Activated CD4-positive, alpha-beta T cell treated with anti-CD3 and anti-CD28 coated beads, Interleukin-2, amount 10 ng/mL, durations not matched to agents 7 days and 5 days (primary cell): ENCODE measurements at regions not wholly inside any gene's neighbourhood (a gene's known extent, or its start where the extent isn't known, plus 50 kb on each side); places are given as distances from the start of the nearest gene placed in this dataset.
"Not testable (repeated sequence)": the region's sequence is repeated elsewhere in the genome, so short reads cannot be mapped to it uniquely, and the experiment has no call there.

Experiments
- CTCF ChIA-PET: fragments of 350-600 bp; sonication (Branson Sonifier 250); formaldehyde crosslinking; loops from one replicate; lab custom pipeline; 2021; ENCODE audit warnings: antibody characterized with exemption; lab: Charles Lee
- POLR2A ChIA-PET: fragments of 350-600 bp; sonication (Branson Sonifier 250); formaldehyde crosslinking; loops from one replicate; lab custom pipeline; 2021; ENCODE audit warnings: antibody characterized with exemption; lab: Charles Lee
- DNase-seq: peaks from one replicate; pipeline ENCODE4 v3.0.0-alpha.2; 2020
- H3K27ac Mint-ChIP-seq: one replicate; pipeline ENCODE4 v1.8.0; 2021; ENCODE audit warnings: mild to moderate bottlenecking, moderate library complexity, mixed read lengths
- H3K27me3 Mint-ChIP-seq: one replicate; pipeline ENCODE4 v1.8.0; 2021; ENCODE audit warnings: mixed read lengths
- H3K36me3 Mint-ChIP-seq: one replicate; pipeline ENCODE4 v1.8.0; 2021; ENCODE audit warnings: low read depth, mixed read lengths
- H3K4me1 Mint-ChIP-seq: one replicate; pipeline ENCODE4 v1.8.0; 2021; ENCODE audit warnings: mixed read lengths
- H3K4me3 Mint-ChIP-seq: one replicate; pipeline ENCODE4 v1.8.0; 2021; ENCODE audit warnings: mild to moderate bottlenecking, moderate library complexity, mixed read lengths
- H3K9me3 Mint-ChIP-seq: one replicate; pipeline ENCODE4 v1.8.0; 2021; ENCODE audit warnings: mixed read lengths

- H3K4me3 Mint-ChIP-seq = no peak overlapping the region
Measured at GRCh38 chr15:96213896-96214295, 116.6 kb upstream of the NR2F2 start.

GRCh38 chr15:96216481-96216880, 114.0 kb upstream of the NR2F2 start:
- H3K4me1 Mint-ChIP-seq, H3K36me3 Mint-ChIP-seq, H3K4me3 Mint-ChIP-seq, H3K9me3 Mint-ChIP-seq, DNase-seq, H3K27me3 Mint-ChIP-seq, H3K27ac Mint-ChIP-seq, POLR2A ChIA-PET: not testable (repeated sequence)
- CTCF ChIA-PET = interaction anchor here (1.6 kb wide), 1 partner anchor 9 kb away, joined by 3 read pairs; no protein-coding TSS in a partner anchor

More at GRCh38 chr15:96213896-96214295, 116.6 kb upstream of the NR2F2 start:
- no peak for DNase-seq
- Mint-ChIP-seq H3K4me1 (no peaks in the 10 kb centered on the region), H3K36me3 (no peaks in the 10 kb centered on the region), H3K9me3 (no peaks in the 10 kb centered on the region), H3K27me3 (no peaks in the 10 kb centered on the region), H3K27ac (no peak overlapping the region)
- ChIA-PET CTCF (no interaction called here), POLR2A (no interaction called here)

GRCh38 chr15:96217983-96218382, 112.5 kb upstream of the NR2F2 start:
- no peak overlapping the region for H3K27ac Mint-ChIP-seq
- no peak for DNase-seq
- ChIA-PET POLR2A (no interaction called here), CTCF (no interaction called here)
- no peak overlapping the region for H3K4me3 Mint-ChIP-seq
- H3K9me3 Mint-ChIP-seq = no peaks in the 10 kb centered on the region
- no peaks in the 10 kb centered on the region for H3K27me3 Mint-ChIP-seq
- H3K36me3 Mint-ChIP-seq = no peaks in the 10 kb centered on the region
- no peaks in the 10 kb centered on the region for H3K4me1 Mint-ChIP-seq

GRCh38 chr15:96218623-96219455, 111.7 kb upstream of the NR2F2 start:
- Mint-ChIP-seq H3K27ac (no peak overlapping the region), H3K9me3 (no peaks in the 10 kb centered on the region), H3K4me1 (no peaks in the 10 kb centered on the region), H3K4me3 (no peak overlapping the region), H3K36me3 (no peaks in the 10 kb centered on the region), H3K27me3 (no peaks in the 10 kb centered on the region)
- POLR2A ChIA-PET = no interaction called here
- CTCF ChIA-PET = no interaction called here
- DNase-seq = no peak

- Mint-ChIP-seq H3K9me3 (no peaks in the 10 kb centered on the region), H3K27me3 (no peaks in the 10 kb centered on the region), H3K4me3 (no peak overlapping the region), H3K4me1 (no peaks in the 10 kb centered on the region), H3K36me3 (no peaks in the 10 kb centered on the region), H3K27ac (no peak overlapping the region)
- ChIA-PET CTCF (no interaction called here), POLR2A (no interaction called here)
- DNase-seq = no peak
Measured at GRCh38 chr15:96219681-96220080, 110.8 kb upstream of the NR2F2 start.

GRCh38 chr15:96220657-96221056, 109.8 kb upstream of the NR2F2 start:
- Mint-ChIP-seq H3K36me3 (no peaks in the 10 kb centered on the region), H3K4me3 (no peak overlapping the region), H3K4me1 (no peaks in the 10 kb centered on the region), H3K9me3 (no peaks in the 10 kb centered on the region), H3K27ac (no peak overlapping the region), H3K27me3 (no peaks in the 10 kb centered on the region)
- ChIA-PET CTCF (interaction anchor here (0.8 kb wide), 1 partner anchor 36 kb away, joined by 3 read pairs; no protein-coding TSS in a partner anchor), POLR2A (no interaction called here)
- no peak for DNase-seq

- H3K4me3 Mint-ChIP-seq = no peak overlapping the region
- H3K27me3 Mint-ChIP-seq = no peaks in the 10 kb centered on the region
- no peak overlapping the region for H3K27ac Mint-ChIP-seq
- H3K4me1 Mint-ChIP-seq = no peaks in the 10 kb centered on the region
- ChIA-PET CTCF (no interaction called here), POLR2A (no interaction called here)
- no peak for DNase-seq
- no peaks in the 10 kb centered on the region for H3K9me3 Mint-ChIP-seq
- H3K36me3 Mint-ChIP-seq = no peaks in the 10 kb centered on the region
Measured at GRCh38 chr15:96222981-96223380, 107.5 kb upstream of the NR2F2 start.

GRCh38 chr15:96223939-96224338, 106.6 kb upstream of the NR2F2 start:
- Mint-ChIP-seq H3K9me3 (no peaks in the 10 kb centered on the region), H3K27ac (no peak overlapping the region), H3K4me3 (no peak overlapping the region), H3K4me1 (no peaks in the 10 kb centered on the region), H3K36me3 (no peaks in the 10 kb centered on the region), H3K27me3 (no peaks in the 10 kb centered on the region)
- DNase-seq = no peak
- CTCF ChIA-PET = no interaction called here
- POLR2A ChIA-PET = no interaction called here

GRCh38 chr15:96225642-96226259, 104.7 kb upstream of the NR2F2 start:
- CTCF ChIA-PET = interaction anchor here (1.0 kb wide), 1 partner anchor 9 kb away, joined by 3 read pairs; no protein-coding TSS in a partner anchor
- H3K4me1 Mint-ChIP-seq = no peaks in the 10 kb centered on the region
- no peak overlapping the region for H3K4me3 Mint-ChIP-seq
- H3K9me3 Mint-ChIP-seq = no peaks in the 10 kb centered on the region
- H3K27me3 Mint-ChIP-seq = no peaks in the 10 kb centered on the region
- H3K27ac Mint-ChIP-seq = no peak overlapping the region
- POLR2A ChIA-PET = no interaction called here
- DNase-seq = no peak
- H3K36me3 Mint-ChIP-seq = no peaks in the 10 kb centered on the region

- H3K4me3 Mint-ChIP-seq = no peak overlapping the region
- H3K27me3 Mint-ChIP-seq = no peaks in the 10 kb centered on the region
- DNase-seq = no peak
- H3K9me3 Mint-ChIP-seq = peaks cover 2% of the 10 kb centered on the region
- no peak overlapping the region for H3K27ac Mint-ChIP-seq
- CTCF ChIA-PET = no interaction called here
- H3K36me3 Mint-ChIP-seq = no peaks in the 10 kb centered on the region
- POLR2A ChIA-PET = no interaction called here
- no peaks in the 10 kb centered on the region for H3K4me1 Mint-ChIP-seq
Measured at GRCh38 chr15:96230526-96231181, 99.8 kb upstream of the NR2F2 start.

- POLR2A ChIA-PET = no interaction called here
- Mint-ChIP-seq H3K27ac (no peak overlapping the region), H3K27me3 (no peaks in the 10 kb centered on the region), H3K4me3 (no peak overlapping the region), H3K9me3 (peaks cover 2% of the 10 kb centered on the region), H3K4me1 (no peaks in the 10 kb centered on the region), H3K36me3 (no peaks in the 10 kb centered on the region)
- CTCF ChIA-PET = no interaction called here
- DNase-seq = no peak
Measured at GRCh38 chr15:96232335-96232734, 98.2 kb upstream of the NR2F2 start.

GRCh38 chr15:96234109-96234892, 96.2 kb upstream of the NR2F2 start:
- Mint-ChIP-seq H3K27ac (no peak overlapping the region), H3K36me3 (no peaks in the 10 kb centered on the region), H3K9me3 (peaks cover 2% of the 10 kb centered on the region), H3K27me3 (no peaks in the 10 kb centered on the region), H3K4me3 (no peak overlapping the region), H3K4me1 (no peaks in the 10 kb centered on the region)
- ChIA-PET CTCF (no interaction called here), POLR2A (no interaction called here)
- no peak for DNase-seq
